ENCODE measurements at regions not wholly inside any gene's neighbourhood (a gene's known extent, or its start where the extent isn't known, plus 50 kb on each side); places are given as distances from the start of the nearest gene placed in this dataset.

DNA sequence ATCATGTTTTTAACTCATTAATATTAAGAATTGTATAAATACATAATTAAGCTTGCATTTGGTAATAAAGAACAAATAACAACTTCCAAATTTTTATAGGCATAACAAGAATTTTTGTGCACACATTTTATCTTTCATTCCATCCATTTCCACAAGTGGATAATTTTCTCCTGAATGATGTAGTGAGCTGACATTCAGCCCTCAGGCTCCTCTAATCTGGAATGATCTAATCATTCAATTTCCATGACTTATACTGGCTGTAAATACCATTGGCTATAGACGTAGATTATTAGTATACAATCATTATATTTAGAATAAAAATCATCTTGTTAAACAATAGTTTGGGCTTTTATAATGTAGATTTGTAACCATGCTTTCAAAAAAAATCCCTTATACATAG lies 287.2 kb upstream of the GHITM start:
- H3K23ac ChIP-seq (ENCODE audit: insufficient read length) = no peak overlapping the region
- H3K36me3 ChIP-seq (ENCODE audit: control insufficient read depth in 2 of 4, insufficient read depth in 4 of 4, low read length in 3 of 4) = no peaks in the 10 kb centered on the region
- no peak overlapping the region for H4K8ac ChIP-seq (ENCODE audit: extremely low read depth, insufficient read depth, low read length)
- CTCF ChIA-PET (ENCODE audit: partially characterized antibody) = interaction anchor here (1.0 kb wide), 1 partner anchor 19 kb away, joined by 3 read pairs; no protein-coding TSS in a partner anchor
- no peaks in the 10 kb centered on the region for H4K20me1 ChIP-seq (replicated peaks in 1 of 2; ENCODE audit: control insufficient read depth in 1 of 2, insufficient read depth in 2 of 2, low read length in 2 of 2)
- no peak overlapping the region for H3K4me2 ChIP-seq (ENCODE audit: insufficient read depth in 1 of 2, low read depth in 2 of 2, low read length in 2 of 2)
- POLR2A ChIA-PET (ENCODE audit: partially characterized antibody) = no interaction called here
- no peaks in the 10 kb centered on the region for H3K79me1 ChIP-seq (ENCODE audit: low read depth, low read length)
- H3K14ac ChIP-seq (ENCODE audit: insufficient read length) = no peak overlapping the region
- FAIRE-seq = no peak
- H2BK120ac ChIP-seq (replicated peaks; ENCODE audit: low read depth, low read length) = no peak overlapping the region
- TF ChIP-seq CTBP2 (IDR thresholded peaks at IDR 0.05; ENCODE audit: borderline replicate concordance, insufficient read depth, insufficient read length, low read length) (no peak), PHF8 (conservative IDR thresholded peaks at IDR 0.05; ENCODE audit: low read depth, low read length) (no peak), POLR2A (IDR thresholded peaks at IDR 0.05; ENCODE audit: control extremely low read depth in 1 of 2, low read depth in 2 of 2, low read length in 2 of 2) (no peak), EP300 (IDR thresholded peaks at IDR 0.05; ENCODE audit: borderline replicate concordance in 1 of 2, low read depth in 2 of 2, low read length in 2 of 2) (no peak), TAF7 (optimal IDR thresholded peaks at IDR 0.05; ENCODE audit: borderline replicate concordance, low read depth, low read length) (no peak), TEAD4 (IDR thresholded peaks at IDR 0.05; ENCODE audit: low read depth, low read length) (no peak), SP4 (IDR thresholded peaks at IDR 0.05; ENCODE audit: low read length) (no peak), SAP30 (IDR thresholded peaks at IDR 0.05; ENCODE audit: insufficient read depth, insufficient replicate concordance, low read length) (no peak)
- TF ChIP-seq, protein P1, sequence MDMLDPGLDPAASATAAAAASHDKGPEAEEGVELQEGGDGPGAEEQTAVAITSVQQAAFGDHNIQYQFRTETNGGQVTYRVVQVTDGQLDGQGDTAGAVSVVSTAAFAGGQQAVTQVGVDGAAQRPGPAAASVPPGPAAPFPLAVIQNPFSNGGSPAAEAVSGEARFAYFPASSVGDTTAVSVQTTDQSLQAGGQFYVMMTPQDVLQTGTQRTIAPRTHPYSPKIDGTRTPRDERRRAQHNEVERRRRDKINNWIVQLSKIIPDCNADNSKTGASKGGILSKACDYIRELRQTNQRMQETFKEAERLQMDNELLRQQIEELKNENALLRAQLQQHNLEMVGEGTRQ (IDR thresholded peaks at IDR 0.05; ENCODE audit: low read length) = no peak
- TF ChIP-seq, protein P2, sequence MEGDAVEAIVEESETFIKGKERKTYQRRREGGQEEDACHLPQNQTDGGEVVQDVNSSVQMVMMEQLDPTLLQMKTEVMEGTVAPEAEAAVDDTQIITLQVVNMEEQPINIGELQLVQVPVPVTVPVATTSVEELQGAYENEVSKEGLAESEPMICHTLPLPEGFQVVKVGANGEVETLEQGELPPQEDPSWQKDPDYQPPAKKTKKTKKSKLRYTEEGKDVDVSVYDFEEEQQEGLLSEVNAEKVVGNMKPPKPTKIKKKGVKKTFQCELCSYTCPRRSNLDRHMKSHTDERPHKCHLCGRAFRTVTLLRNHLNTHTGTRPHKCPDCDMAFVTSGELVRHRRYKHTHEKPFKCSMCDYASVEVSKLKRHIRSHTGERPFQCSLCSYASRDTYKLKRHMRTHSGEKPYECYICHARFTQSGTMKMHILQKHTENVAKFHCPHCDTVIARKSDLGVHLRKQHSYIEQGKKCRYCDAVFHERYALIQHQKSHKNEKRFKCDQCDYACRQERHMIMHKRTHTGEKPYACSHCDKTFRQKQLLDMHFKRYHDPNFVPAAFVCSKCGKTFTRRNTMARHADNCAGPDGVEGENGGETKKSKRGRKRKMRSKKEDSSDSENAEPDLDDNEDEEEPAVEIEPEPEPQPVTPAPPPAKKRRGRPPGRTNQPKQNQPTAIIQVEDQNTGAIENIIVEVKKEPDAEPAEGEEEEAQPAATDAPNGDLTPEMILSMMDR (IDR thresholded peaks at IDR 0.05; ENCODE audit: control extremely low read depth in 1 of 3, insufficient read depth in 1 of 3, low read depth in 1 of 3, low read length in 3 of 3) = no peak
- no peak overlapping the region for H3K56ac ChIP-seq (replicated peaks; ENCODE audit: insufficient read length, low read depth, low read length)
- no peak overlapping the region for H3K4me3 ChIP-seq (ENCODE audit: extremely low read depth in 1 of 4, insufficient read depth in 2 of 4, low read depth in 3 of 4, low read length in 4 of 4)
- no peaks in the 10 kb centered on the region for H3K4me1 ChIP-seq (replicated peaks in 1 of 4; ENCODE audit: control insufficient read depth in 3 of 4, insufficient read depth in 4 of 4, low read length in 3 of 4)
- H4K91ac ChIP-seq (replicated peaks; ENCODE audit: insufficient read length, low read length) = no peak overlapping the region
- DNase-seq (ENCODE audit: low read depth in 1 of 2, low spot score in 2 of 2) = no peak
- H2BK15ac ChIP-seq (ENCODE audit: low read length) = no peak overlapping the region
- H3K27ac ChIP-seq (ENCODE audit: low read depth, low read length) = no peak overlapping the region
- no peak overlapping the region for H2AFZ ChIP-seq (ENCODE audit: low read length)
- no peak overlapping the region for H2BK12ac ChIP-seq (ENCODE audit: low read depth, low read length)
- H4K5ac ChIP-seq (ENCODE audit: insufficient read length, low read depth, low read length) = no peak overlapping the region
- H3K23me2 ChIP-seq (ENCODE audit: low read depth, low read length) = no peaks in the 10 kb centered on the region
- H2BK5ac ChIP-seq (ENCODE audit: low read depth, low read length) = no peak overlapping the region
- no peak overlapping the region for H2BK20ac ChIP-seq (ENCODE audit: low read length)
- 83% methylated on average over 1 of the region's 1 CpG; no CpG with 5 or more reads in 1 of the 2 experiments for WGBS, 2 experiments (ENCODE audit: extremely low coverage in 1 of 2, insufficient coverage in 1 of 2, insufficient read length in 1 of 2, insufficient replicate concordance in 2 of 2, low coverage in 1 of 2, low lambda C conversion rate in 2 of 2, missing lambda C conversion rate in 1 of 2)
- H3K18ac ChIP-seq (ENCODE audit: extremely low read depth, low read length) = no peak overlapping the region
- no peaks in the 10 kb centered on the region for H3K79me2 ChIP-seq (ENCODE audit: control insufficient read depth in 1 of 2, insufficient read depth in 2 of 2, low read length in 2 of 2)
- no peak overlapping the region for H2AK5ac ChIP-seq (ENCODE audit: low read depth, low read length)
- no peak overlapping the region for H3K4ac ChIP-seq (replicated peaks; ENCODE audit: insufficient read length, low read depth, low read length)
- H3K27me3 ChIP-seq (replicated peaks in 1 of 4; ENCODE audit: control insufficient read depth in 3 of 4, extremely low read depth in 1 of 4, insufficient read depth in 3 of 4, low read length in 3 of 4) = no peaks in the 10 kb centered on the region
- H3K9me3 ChIP-seq (ENCODE audit: insufficient read depth in 2 of 2, low read depth in 1 of 2, low read length in 1 of 2) = no peaks in the 10 kb centered on the region
- H3K9ac ChIP-seq (replicated peaks in 1 of 4; ENCODE audit: extremely low read depth in 1 of 4, low read depth in 3 of 4, low read length in 3 of 4) = no peak overlapping the region
